HCT116 (cell line): ENCODE measurements at regions not wholly inside any gene's neighbourhood (a gene's known extent, or its start where the extent isn't known, plus 50 kb on each side); places are given as distances from the start of the nearest gene placed in this dataset.

Experiments used
- ATAC-seq: fragments of 200-7000 bp; cut with Tn5 transposase; 2 replicates; pipeline ENCODE4 v1.9.1; 2020; ENCODE audit warnings: mild to moderate bottlenecking, moderate library complexity
- BruUV-seq: library from RNA; stranded (reverse); fragments of 400-500 nt; replicated peaks from 2 replicates; lab custom pipeline; 2021; lab: Mats Ljungman, UMichigan
- CTCF ChIA-PET: fragments of 300-600 bp; sonication (Branson Sonifier 250); formaldehyde crosslinking; loops from one replicate; lab custom pipeline; 2021; ENCODE audit warnings: antibody characterized with exemption; lab: Charles Lee
- POLR2A ChIA-PET: fragments of 300-600, 350-600 bp; sonication (Branson Sonifier 250); formaldehyde crosslinking; loops from one replicate; lab custom pipeline; 2021; ENCODE audit warnings: antibody characterized with exemption; lab: Charles Lee
- RAD21 ChIA-PET, 2 experiments: fragments of 300-600 bp; sonication (Branson Sonifier 250); formaldehyde crosslinking; loops; one replicate each; lab custom pipeline; 2023; ENCODE audit warnings: low total read pairs in 2 of 2; ENCODE audit not compliant: uncharacterized antibody in 2 of 2, unreplicated experiment in 2 of 2, low non-redundant PET in 1 of 2; lab: Charles Lee
- DNase-seq: peaks from one replicate; pipeline ENCODE4 v3.0.0-alpha.2; 2010; ENCODE audit warnings: low read depth, low spot score
- H2AFZ ChIP-seq: fragments of 200-600 bp; shearing (Covaris generic), sonication (generic); 2 replicates; pipeline ENCODE4 v1.6.1; 2017; ENCODE audit warnings: low read depth, mixed run types, mixed read lengths, antibody characterized with exemption, low read length; ENCODE audit not compliant: poor library complexity, severe bottlenecking
- H3K27ac ChIP-seq: 2 replicates; pipeline ENCODE4 v1.5.1; 2012; ENCODE audit warnings: low read depth, low read length
- H3K27me3 ChIP-seq: fragments of 200-600 bp; sonication (generic); 2 replicates; pipeline ENCODE4 v1.6.1; 2016; ENCODE audit warnings: mixed run types, low read length, mixed read lengths; ENCODE audit not compliant: insufficient read depth
- H3K36me3 ChIP-seq, 2 experiments: fragments of 200-500 bp in 1 of 2; fragments of 200-600 bp in 1 of 2; sonication (Bioruptor generic) in 1 of 2; sonication (generic) in 1 of 2; 2 replicates each; pipeline versions ENCODE4 v1.5.1 to v1.6.1; 2014 to 2016; ENCODE audit warnings: low read length in 2 of 2, inconsistent platforms in 1 of 2, mixed read lengths in 1 of 2, mixed run types in 1 of 2; ENCODE audit not compliant: insufficient read depth in 2 of 2, control insufficient read depth in 1 of 2
- H3K4me1 ChIP-seq, 2 experiments: fragments of 200-600 bp in 1 of 2; sonication (generic) in 1 of 2; 2 replicates each; pipeline versions ENCODE4 v1.5.1 to v1.6.1; 2012 to 2017; ENCODE audit warnings: low read length in 2 of 2, inconsistent platforms in 1 of 2, mild to moderate bottlenecking in 1 of 2, mixed read lengths in 1 of 2, mixed run types in 1 of 2, moderate library complexity in 1 of 2; ENCODE audit not compliant: insufficient read depth in 2 of 2, control insufficient read depth in 1 of 2
- H3K4me2 ChIP-seq: fragments of 200-600 bp; sonication (generic); 2 replicates; pipeline ENCODE4 v1.6.1; 2017; ENCODE audit warnings: mixed run types, low read length, mixed read lengths
- H3K4me3 ChIP-seq, 2 experiments: fragments of 200-600 bp in 1 of 2; sonication (generic) in 1 of 2; replicated peaks in 1 of 2; 2 replicates each; pipeline ENCODE4 v1.5.1; 2011 to 2016; ENCODE audit warnings: low read length in 2 of 2, control low read depth in 1 of 2, low read depth in 1 of 2, mild to moderate bottlenecking in 1 of 2, mixed read lengths in 1 of 2, mixed run types in 1 of 2
- H3K79me2 ChIP-seq: fragments of 200-600 bp; sonication (generic); 2 replicates; pipeline ENCODE4 v1.6.1; 2017; ENCODE audit warnings: mild to moderate bottlenecking, mixed run types, low read length, moderate library complexity, mixed read lengths; ENCODE audit not compliant: insufficient read depth
- H3K9ac ChIP-seq: fragments of 200-600 bp; sonication (generic); 2 replicates; pipeline ENCODE4 v1.6.1; 2016; ENCODE audit warnings: low read length, mixed read lengths
- H3K9me2 ChIP-seq: fragments of 200-600 bp; sonication (generic), shearing (Covaris generic); 2 replicates; pipeline ENCODE4 v1.6.1; 2017; ENCODE audit warnings: mixed run types, mild to moderate bottlenecking, moderate library complexity; ENCODE audit not compliant: insufficient read depth
- H3K9me3 ChIP-seq, 2 experiments: fragments of 200-500 bp in 1 of 2; fragments of 200-600 bp in 1 of 2; sonication (Bioruptor generic) in 1 of 2; sonication (generic) in 1 of 2; 2 replicates each; pipeline ENCODE4 v1.6.1; 2014 to 2017; ENCODE audit warnings: low read length in 2 of 2, mixed read lengths in 2 of 2, inconsistent platforms in 1 of 2, low read depth in 1 of 2, mild to moderate bottlenecking in 1 of 2, mixed run types in 1 of 2, moderate library complexity in 1 of 2; ENCODE audit not compliant: control insufficient read depth in 1 of 2, insufficient read depth in 1 of 2
- H4K20me1 ChIP-seq: fragments of 200-600 bp; sonication (generic), shearing (Covaris generic); 2 replicates; pipeline ENCODE4 v1.6.1; 2017; ENCODE audit warnings: mixed run types, mild to moderate bottlenecking, moderate library complexity; ENCODE audit not compliant: insufficient read depth
- CBX3 ChIP-seq: IDR thresholded peaks from 2 replicates; pipeline ENCODE4 v1.6.1; 2012; ENCODE audit warnings: low read depth
- EGR1 ChIP-seq: IDR thresholded peaks from 2 replicates; pipeline ENCODE4 v1.6.1; 2012; ENCODE audit warnings: low read depth
- ELF1 ChIP-seq: IDR thresholded peaks from 2 replicates; pipeline ENCODE4 v1.6.1; 2012; ENCODE audit warnings: low read depth, borderline replicate concordance
- EZH2 ChIP-seq: fragments of 200-600 bp; sonication (generic); IDR thresholded peaks from 2 replicates; pipeline ENCODE4 v1.6.1; 2017; ENCODE audit warnings: antibody characterized with exemption, mixed run types
- FOSL1 ChIP-seq: IDR thresholded peaks from 2 replicates; pipeline ENCODE4 v1.6.1; 2012; ENCODE audit warnings: low read depth
- JUND ChIP-seq: IDR thresholded peaks from 2 replicates; pipeline ENCODE4 v1.6.1; 2012
- MAX ChIP-seq: IDR thresholded peaks from 2 replicates; pipeline ENCODE4 v1.6.1; 2012
- POLR2A ChIP-seq: IDR thresholded peaks from 2 replicates; pipeline ENCODE4 v1.7.0; 2011; ENCODE audit warnings: borderline replicate concordance; ENCODE audit not compliant: insufficient read depth, insufficient read length; ENCODE audit errors: extremely low read depth
- RAD21 ChIP-seq: IDR thresholded peaks from 2 replicates; pipeline ENCODE4 v1.6.1; 2012; ENCODE audit warnings: low read depth, mild to moderate bottlenecking
- SIN3A ChIP-seq: IDR thresholded peaks from 2 replicates; pipeline ENCODE4 v1.6.1; 2012; ENCODE audit warnings: low read depth
- SP1 ChIP-seq: IDR thresholded peaks from 2 replicates; pipeline ENCODE4 v1.6.1; 2012; ENCODE audit warnings: low read depth
- SRF ChIP-seq: IDR thresholded peaks from 2 replicates; pipeline ENCODE4 v1.6.1; 2012; ENCODE audit warnings: low read depth
- TCF7L2 ChIP-seq: IDR thresholded peaks from 2 replicates; pipeline ENCODE4 v1.7.0; 2011; ENCODE audit warnings: borderline replicate concordance, inconsistent platforms; ENCODE audit not compliant: insufficient read depth, insufficient read length; ENCODE audit errors: extremely low read depth
- YY1 ChIP-seq: IDR thresholded peaks from 2 replicates; pipeline ENCODE4 v1.6.1; 2011; ENCODE audit warnings: low read length, low read depth, moderate library complexity, mild to moderate bottlenecking; ENCODE audit not compliant: insufficient replicate concordance; ENCODE audit errors: extremely low read depth
- ZFX ChIP-seq: fragments of 450-650 bp; IDR thresholded peaks from 2 replicates; pipeline ENCODE4 v1.6.1; 2017
- ZNF274 ChIP-seq: fragments of 200-500 bp; sonication (Bioruptor generic); IDR thresholded peaks from 2 replicates; pipeline ENCODE4 v1.6.1; 2014; ENCODE audit warnings: mild to moderate bottlenecking, low read depth, low read length, inconsistent platforms
- intact Hi-C: fragments of 100-400 bp; cut with micrococcal nuclease; formaldehyde crosslinking; loops from 2 replicates; pipeline ENCODE4 v1.10.0; 2022
- TF ChIP-seq, protein P1 (sequence below), 3 experiments: fragments of 200-600 bp in 1 of 3; sonication (generic) in 1 of 3; IDR thresholded peaks in 2 of 3; conservative IDR thresholded peaks in 1 of 3; 2 replicates each; pipeline ENCODE4 v1.5.1; 2012 to 2017; ENCODE audit warnings: low read depth in 2 of 3, low read length in 2 of 3, antibody characterized with exemption in 1 of 3, borderline replicate concordance in 1 of 3, control low read depth in 1 of 3, mild to moderate bottlenecking in 1 of 3, mixed read lengths in 1 of 3, mixed run types in 1 of 3, moderate library complexity in 1 of 3; ENCODE audit not compliant: insufficient read depth in 1 of 3

GRCh38 chr18:23356424-23356823, 96.7 kb upstream of the RIOK3 start:
- peaks cover 0 to 7% of the 10 kb centered on the region in 2 experiments; a peak in 1 of 4 replicates for H3K4me1 ChIP-seq
- BruUV-seq = no TSS peak
- no peak overlapping the region for H3K4me3 ChIP-seq
- H3K79me2 ChIP-seq = no peaks in the 10 kb centered on the region
- ChIA-PET RAD21 (no interaction called here), POLR2A (no interaction called here), CTCF (no interaction called here)
- no peaks in the 10 kb centered on the region for H3K36me3 ChIP-seq
- H2AFZ ChIP-seq = no peak overlapping the region
- H3K4me2 ChIP-seq = no peak overlapping the region
- H3K9me2 ChIP-seq = no peaks in the 10 kb centered on the region
- DNase-seq (no peak), ATAC-seq (no peak)
- H3K27ac ChIP-seq = no peak overlapping the region
- intact Hi-C loops = no loop called here
- no peak overlapping the region for H3K9ac ChIP-seq
- no peaks in the 10 kb centered on the region for H4K20me1 ChIP-seq
- TF ChIP-seq ELF1 = no peak
- no peak for TF ChIP-seq SRF
- TF ChIP-seq YY1 = no peak
- no peak for TF ChIP-seq EZH2
- no peak for TF ChIP-seq JUND
- TF ChIP-seq SP1 = no peak
- no peak for TF ChIP-seq ZNF274
- TF ChIP-seq POLR2A = no peak
- TF ChIP-seq SIN3A = no peak
- TF ChIP-seq, all 23 proteins: peak for 0
- no peaks in the 10 kb centered on the region for H3K9me3 ChIP-seq
- H3K27me3 ChIP-seq = no peaks in the 10 kb centered on the region

GRCh38 chr18:23356915-23357601, 96.0 kb upstream of the RIOK3 start:
- H3K27ac ChIP-seq = no peak overlapping the region
- H2AFZ ChIP-seq = no peak overlapping the region
- ATAC-seq (no peak), DNase-seq (no peak)
- H3K27me3 ChIP-seq = no peaks in the 10 kb centered on the region
- no peak overlapping the region for H3K4me3 ChIP-seq
- H3K9me3 ChIP-seq = no peaks in the 10 kb centered on the region
- peaks cover 0 to 7% of the 10 kb centered on the region in 2 experiments; a peak in 1 of 4 replicates for H3K4me1 ChIP-seq
- ChIA-PET POLR2A (no interaction called here), RAD21 (no interaction called here), CTCF (no interaction called here)
- no peaks in the 10 kb centered on the region for H4K20me1 ChIP-seq
- H3K36me3 ChIP-seq = no peaks in the 10 kb centered on the region
- no peak overlapping the region for H3K4me2 ChIP-seq
- intact Hi-C loops = no loop called here
- no peak overlapping the region for H3K9ac ChIP-seq
- BruUV-seq = no TSS peak
- H3K79me2 ChIP-seq = no peaks in the 10 kb centered on the region
- H3K9me2 ChIP-seq = no peaks in the 10 kb centered on the region
- TF ChIP-seq TCF7L2 = no peak
- TF ChIP-seq YY1 = no peak
- no peak for TF ChIP-seq POLR2A
- no peak for TF ChIP-seq SRF
- TF ChIP-seq RAD21 = no peak
- no peak for TF ChIP-seq JUND
- TF ChIP-seq EGR1 = no peak
- TF ChIP-seq, protein P1, sequence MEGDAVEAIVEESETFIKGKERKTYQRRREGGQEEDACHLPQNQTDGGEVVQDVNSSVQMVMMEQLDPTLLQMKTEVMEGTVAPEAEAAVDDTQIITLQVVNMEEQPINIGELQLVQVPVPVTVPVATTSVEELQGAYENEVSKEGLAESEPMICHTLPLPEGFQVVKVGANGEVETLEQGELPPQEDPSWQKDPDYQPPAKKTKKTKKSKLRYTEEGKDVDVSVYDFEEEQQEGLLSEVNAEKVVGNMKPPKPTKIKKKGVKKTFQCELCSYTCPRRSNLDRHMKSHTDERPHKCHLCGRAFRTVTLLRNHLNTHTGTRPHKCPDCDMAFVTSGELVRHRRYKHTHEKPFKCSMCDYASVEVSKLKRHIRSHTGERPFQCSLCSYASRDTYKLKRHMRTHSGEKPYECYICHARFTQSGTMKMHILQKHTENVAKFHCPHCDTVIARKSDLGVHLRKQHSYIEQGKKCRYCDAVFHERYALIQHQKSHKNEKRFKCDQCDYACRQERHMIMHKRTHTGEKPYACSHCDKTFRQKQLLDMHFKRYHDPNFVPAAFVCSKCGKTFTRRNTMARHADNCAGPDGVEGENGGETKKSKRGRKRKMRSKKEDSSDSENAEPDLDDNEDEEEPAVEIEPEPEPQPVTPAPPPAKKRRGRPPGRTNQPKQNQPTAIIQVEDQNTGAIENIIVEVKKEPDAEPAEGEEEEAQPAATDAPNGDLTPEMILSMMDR (IDR thresholded peaks at IDR 0.05 in 2 of 3, conservative IDR thresholded peaks at IDR 0.05 in 1 of 3; ENCODE audit: borderline replicate concordance in 1 of 3, insufficient read depth in 1 of 3, low read depth in 2 of 3, low read length in 2 of 3) = no peak
- TF ChIP-seq MAX = no peak
- no peak for TF ChIP-seq SIN3A
- no peak for TF ChIP-seq EZH2
- no peak for TF ChIP-seq CBX3
- TF ChIP-seq FOSL1 = no peak
- TF ChIP-seq ZNF274 = no peak
- TF ChIP-seq ZFX = no peak
